NCI-H1436 (cell line): ENCODE measurements at regions not wholly inside any gene's neighbourhood (a gene's known extent, or its start where the extent isn't known, plus 50 kb on each side); places are given as distances from the start of the nearest gene placed in this dataset.
"Not testable (repeated sequence)": the region's sequence is repeated elsewhere in the genome, so short reads cannot be mapped to it uniquely, and the experiment has no call there.

Source experiments
- DNase-seq: peaks from one replicate; lab custom pipeline; 2025; lab: John Stamatoyannopoulos, UW

DNA sequence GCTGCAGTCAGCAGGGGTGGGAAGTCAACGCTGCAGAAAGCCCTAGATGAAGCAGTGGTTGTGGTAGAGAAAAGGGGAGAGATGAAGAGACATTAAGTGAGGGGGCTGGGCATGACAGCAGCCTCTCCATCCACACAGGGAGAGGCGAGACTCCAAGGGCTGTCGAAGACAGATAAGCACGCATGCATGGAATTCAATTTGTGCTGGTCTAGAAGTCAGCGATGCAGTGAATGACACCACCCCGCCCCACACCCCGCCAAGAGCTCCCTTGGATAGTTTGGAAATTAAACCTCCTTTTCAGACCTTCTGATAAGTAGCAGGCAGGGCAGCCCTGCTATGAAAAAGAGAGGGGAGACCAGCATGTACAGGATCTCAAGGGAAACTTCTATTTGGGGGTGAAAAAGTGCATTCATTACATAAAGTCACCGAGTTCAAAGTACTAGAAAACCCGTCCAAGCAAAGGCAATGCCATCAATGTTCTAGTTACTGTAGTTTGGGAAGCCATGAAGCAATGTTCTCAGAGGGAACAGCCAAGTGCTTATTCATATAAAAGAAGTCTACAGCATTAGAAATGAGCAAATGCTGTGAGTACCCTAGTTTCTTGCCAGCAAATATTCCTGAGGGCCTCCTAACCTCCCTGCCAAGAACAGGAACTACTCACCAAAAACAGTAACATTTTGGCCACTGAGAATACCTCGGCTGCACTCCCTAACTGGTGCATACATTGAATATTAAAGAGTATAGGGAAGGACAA is 152.3 kb upstream of the ANXA10 start:
- no peak for DNase-seq

DNA sequence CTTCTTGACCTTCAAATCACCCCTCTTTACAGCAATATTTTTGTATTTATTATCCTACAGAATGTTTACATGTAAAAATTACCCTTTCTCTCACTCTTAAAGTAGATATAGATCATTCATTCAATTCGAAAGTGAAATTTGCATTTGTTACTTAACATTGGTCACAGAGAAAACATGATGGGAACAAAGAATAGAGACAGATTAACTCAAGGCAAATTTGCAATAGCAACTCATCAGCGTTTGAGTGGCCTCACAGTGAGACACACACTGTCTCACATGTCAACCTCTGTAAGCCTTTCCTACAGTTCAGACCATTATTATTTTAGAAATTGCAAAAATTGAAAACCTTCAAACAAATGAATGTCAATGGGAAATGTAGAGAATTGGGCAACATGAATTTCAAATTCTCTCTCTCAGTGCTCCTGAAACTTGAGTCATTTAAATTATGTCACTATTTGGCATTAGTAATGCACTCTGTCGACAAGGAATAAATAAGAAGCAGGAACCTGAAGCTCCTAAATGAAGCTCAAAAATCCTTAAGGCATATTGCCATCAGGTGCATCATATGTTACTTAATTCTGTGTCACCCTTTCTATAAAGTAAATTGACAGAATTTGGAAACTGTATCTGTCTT is 148.3 kb upstream of the ANXA10 start:
- DNase-seq: no peak

DNA sequence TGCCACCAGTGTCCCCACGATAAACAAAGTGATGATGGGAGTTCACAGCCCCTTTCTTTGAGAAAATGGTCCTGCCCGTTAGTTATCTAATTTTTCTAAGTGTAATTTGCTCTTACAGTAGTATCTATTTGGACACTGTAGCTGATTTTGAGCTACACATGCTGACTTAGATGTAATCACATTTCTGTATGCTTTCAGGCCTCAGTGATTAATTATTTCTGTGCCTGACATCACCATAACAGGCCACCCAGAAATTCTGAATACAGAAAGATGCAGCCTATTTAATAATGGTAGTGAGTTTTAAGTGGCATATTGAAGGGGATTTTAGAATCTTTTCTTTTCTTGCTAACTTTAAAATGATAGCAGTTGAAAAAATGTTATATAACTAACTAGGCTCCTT is 147.6 kb upstream of the ANXA10 start:
- DNase-seq: no peak

DNA sequence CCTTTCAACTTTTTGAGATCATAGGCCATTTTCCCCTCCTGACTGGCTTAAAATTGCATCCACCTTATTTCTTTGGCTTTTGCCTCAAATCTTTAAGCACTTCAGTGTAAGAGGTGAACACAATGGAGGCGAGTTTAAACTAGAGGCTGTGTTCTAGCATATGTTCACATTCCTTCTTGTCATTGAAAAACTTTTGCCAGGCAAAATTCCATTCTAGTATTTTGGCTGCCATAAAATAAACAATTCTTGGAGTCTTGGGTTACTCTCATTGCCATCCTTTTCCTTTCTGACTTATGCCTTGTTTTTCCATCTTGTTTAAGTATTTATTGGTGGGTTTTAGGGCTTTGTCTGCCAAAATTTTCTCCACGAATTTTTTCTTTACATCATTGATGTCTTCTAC is 137.3 kb upstream of the ANXA10 start:
- no peak for DNase-seq

DNA sequence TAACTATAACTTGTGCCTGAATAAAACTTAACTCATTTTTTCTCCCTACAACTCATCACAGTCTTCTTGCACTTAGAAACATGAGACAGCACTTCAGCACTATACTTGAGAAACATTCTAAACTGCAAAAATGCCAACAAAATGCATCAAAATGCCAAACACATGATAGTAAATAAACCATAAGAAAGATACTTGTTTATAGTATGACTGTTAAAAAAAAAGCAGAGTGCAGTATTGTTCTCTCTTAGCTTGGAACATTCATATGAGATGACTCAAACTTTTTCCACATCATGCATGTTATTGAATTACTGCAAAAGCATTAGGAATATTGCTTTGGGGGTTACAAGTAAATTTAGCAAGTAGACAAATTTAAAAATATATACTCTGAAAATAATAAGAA is 135.7 kb upstream of the ANXA10 start:
- no peak for DNase-seq

DNA sequence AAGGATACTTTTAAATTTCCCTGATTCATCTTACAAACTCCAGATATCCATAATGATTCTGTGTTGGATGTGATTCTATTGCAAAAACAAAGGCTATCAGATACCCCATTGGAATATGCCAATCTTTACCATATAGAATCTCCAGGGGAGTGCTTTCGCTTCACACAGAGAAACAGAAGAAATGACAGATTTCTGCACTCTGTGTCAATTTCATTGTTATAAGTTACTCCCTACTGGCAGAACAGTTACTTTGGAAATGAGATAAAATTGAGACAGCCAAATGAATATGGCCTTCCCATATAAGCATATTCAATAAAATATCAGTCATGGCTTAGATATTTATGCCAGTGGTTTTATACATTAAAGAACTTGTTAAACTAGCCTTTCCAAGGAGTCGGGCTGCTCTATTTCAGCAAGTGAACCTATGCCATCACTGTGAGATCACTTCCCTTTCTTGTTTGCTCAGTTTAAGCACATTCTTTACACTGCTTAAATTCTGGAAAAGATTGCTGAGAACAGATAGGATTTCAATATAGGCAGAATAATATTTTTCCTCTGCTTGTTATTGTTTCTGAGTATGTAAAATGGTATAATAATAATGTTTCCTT is 127.5 kb upstream of the ANXA10 start:
- no peak for DNase-seq

DNA sequence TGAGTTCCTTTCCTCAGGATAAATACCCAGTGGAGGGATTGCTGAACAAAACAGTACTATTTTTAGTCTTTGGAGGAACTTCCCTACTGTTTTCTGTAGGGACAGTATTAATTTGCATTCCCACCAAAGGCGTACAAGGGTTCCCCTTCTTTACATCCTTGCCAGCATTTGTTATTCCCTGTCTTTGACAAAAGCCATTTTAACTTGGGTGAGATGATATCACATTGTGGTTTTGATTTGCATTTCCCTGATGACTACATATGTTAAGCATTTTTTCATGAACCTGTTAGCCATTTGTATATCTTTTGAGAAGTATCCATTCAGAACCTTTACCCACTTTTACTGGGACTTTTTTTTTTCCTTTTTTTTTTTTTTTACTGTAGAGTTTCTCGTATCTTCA is 126.2 kb upstream of the ANXA10 start:
- DNase-seq: no peak

DNA sequence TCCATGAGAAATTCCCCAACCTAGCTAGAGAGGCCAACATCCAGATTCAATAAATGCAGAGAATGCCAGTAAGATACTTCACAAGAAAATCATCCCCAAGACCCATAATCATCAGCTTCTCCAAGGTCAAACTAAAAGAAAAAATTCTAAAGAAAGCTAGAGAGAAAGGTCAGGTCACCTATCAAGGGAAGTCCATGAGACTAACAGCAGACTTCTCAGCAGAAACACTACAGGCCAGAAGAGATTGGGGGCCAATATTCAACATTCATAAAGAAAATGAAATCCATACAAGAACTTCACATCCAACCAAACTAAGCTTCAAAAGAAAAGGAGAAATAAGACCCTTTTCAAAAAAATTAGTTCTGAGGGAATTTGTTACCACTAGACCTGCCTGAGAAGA is 118.8 kb upstream of the ANXA10 start:
- no peak for DNase-seq

DNA sequence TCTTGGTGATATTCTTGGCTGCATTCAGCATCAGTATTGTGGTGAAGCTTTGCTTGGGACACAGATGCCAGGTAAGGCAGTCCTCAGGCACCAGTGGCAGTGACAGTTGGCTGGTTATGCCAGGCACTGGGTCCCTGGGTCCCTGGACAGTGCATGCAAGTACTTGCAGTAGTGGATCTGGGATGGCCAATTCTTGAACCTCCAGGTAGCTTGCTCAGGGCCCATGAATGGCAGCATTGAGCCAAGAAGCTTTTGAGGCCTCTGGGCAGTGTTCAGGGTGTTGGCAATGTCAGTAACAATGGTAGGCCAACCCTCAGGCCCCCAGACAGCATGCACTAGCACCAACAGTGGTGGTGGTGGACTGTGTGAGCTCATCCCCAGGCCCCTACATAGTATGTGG is 106.8 kb upstream of the ANXA10 start:
- DNase-seq: no peak

DNA sequence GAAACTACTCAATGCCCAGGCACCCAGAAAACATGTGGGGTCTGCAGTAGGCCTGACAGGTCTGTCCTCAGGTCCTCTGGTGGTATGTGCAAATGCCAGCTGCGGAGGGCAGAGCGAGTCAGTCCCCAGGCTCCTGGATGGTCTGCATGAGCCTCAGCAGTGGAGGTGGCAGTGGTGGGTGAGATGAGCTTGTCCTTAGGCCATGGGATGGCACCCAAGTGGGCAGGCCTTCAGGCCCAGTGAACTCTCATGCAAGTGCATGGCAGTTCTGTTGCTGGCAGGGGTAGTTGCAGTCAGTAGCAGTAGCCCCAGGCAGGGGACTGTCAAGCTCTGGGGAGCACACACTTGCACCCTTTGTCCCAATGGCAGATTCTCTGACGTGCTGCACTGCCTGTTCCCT is 106.3 kb upstream of the ANXA10 start:
- DNase-seq: no peak

DNA sequence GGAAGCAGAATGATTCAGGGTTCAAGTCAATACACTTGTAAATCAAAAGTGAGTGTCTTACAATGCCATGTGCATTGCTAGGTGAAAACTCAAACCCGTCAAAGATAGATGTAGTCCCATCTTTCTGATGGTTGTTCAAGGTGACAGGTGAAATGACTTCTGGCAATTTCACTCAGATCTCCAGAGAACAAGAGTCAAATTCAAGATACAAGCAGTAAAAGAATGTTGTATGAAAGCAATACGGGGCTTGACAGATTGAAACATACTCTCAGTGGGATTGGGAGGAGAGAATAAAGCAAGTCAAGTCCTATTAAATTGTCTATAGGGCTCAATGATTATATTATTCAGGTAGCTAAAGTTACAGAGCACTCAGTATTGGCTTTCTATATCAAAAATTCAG is 105.1 kb upstream of the ANXA10 start:
- no peak for DNase-seq

DNA sequence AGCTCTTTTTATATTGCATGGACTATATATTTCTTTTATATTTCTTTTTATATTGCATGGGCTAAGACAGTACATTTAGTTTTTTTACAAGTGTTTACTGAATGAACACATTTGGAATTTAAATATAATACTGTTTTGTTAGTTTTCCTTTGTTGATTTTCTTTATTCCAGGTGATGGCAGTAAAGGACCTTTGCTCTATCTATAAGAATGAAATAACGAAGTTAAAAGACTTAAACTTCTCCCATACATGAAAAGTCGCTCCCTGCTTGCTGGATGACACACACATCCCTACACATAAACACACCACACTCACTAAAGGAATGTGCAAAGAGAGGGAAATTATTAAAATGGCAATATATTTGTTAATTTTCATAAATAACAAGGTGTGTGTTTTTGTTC is 102.5 kb upstream of the ANXA10 start:
- no peak for DNase-seq

DNA sequence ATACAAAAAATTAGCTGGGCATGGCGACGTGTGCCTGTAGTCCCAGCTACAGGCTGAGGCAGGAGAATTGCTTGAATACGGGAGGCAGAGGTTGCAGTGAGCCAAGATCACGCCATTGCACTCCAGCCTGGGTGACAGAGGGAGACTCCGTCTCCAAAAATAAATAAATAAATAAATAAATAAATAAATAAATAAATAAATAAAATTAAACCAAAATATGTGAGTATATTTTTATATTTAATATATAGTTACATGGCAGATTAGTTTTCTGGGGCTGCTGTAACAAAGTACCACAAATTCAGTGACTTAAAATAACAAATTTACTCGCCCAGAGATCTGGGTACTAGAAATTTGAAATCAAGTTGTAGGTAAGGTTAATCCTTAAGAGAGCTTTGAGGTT is 84.2 kb upstream of the ANXA10 start:
- not testable (repeated sequence) for DNase-seq

DNA sequence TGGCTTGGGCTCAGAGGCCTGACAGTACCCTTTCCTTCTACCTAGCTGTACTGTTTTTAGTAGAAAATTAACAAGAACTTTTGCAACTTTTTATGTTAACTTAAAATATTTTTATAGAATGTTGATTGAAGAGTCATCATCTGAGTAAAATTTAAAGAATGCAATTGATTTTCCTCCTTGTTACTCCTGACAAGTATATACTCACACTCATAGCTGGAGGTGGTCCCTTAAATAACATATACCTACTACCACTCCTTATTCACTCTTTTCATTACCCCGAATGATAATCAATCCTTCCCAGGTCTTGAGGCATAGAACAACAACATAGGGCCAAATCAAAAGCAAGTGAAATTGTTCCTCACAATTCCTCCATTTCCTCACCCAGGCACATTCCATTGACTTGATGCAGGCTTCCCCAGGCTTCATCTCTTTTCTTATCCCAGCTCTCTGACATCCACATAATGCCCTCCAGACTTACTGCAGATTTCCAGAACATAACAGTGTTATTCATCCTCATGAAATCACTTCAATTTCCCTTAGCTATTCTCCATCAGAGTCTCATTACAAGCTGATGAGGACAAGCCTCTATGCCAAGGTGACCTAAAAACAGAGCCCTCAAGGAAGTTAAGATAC is 73.2 kb upstream of the ANXA10 start:
- no peak for DNase-seq

DNA sequence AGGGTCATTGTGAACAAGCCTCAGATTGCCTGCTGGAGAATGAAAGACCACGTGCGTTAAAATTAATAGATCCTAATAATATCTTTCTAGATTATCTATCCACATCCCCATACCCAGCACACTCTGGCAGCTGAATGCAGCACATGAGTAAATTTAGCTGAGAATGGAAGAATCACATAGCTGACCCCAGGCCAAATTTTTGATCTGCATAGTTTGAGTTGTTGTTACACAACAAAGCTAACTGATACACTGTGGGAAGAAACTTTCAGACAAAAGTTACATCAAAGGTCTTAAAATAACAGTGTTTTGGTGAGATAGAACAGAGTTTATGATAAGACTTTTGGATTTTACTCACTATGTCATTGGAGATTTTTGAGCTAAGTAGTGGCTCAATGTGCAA is 72.4 kb upstream of the ANXA10 start:
- DNase-seq: no peak

DNA sequence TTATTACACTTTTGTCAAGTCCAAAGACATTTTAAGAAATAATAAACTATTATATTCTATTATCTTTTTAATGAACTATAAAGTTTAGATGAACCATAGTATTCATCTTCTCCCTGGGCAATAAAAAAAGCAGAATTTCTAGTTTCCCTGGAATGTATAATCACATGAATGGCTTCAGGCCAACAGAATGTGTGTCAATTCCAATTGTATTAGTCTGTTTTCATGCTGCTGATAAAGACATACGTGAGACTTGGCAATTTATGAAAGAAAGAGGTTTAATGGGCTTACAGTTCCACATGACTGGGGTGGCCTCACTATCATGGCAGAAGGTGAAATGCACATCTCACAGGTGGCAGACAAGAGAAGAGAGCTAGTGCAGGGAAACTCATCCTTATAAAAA is 70.7 kb upstream of the ANXA10 start:
- DNase-seq: no peak

DNA sequence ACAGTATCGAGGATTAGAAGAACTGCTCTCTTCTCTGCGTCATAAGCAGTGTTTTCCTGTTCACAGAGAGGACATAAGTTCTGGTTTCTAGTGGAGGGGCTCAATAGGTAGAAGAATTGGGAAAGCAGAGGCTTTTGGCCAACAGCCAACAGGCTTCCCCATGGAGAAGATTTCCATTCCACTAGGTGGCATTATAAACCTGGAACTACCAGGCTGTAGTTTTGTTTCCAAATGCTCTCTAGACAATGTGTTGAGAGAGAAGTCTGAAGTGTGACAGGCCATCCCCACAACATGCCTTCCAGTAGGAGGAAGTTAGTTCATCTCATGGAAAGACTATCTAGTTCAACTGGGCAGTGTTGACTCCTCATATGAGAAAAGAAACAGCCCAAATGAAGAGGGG is 63.8 kb upstream of the ANXA10 start:
- no peak for DNase-seq

DNA sequence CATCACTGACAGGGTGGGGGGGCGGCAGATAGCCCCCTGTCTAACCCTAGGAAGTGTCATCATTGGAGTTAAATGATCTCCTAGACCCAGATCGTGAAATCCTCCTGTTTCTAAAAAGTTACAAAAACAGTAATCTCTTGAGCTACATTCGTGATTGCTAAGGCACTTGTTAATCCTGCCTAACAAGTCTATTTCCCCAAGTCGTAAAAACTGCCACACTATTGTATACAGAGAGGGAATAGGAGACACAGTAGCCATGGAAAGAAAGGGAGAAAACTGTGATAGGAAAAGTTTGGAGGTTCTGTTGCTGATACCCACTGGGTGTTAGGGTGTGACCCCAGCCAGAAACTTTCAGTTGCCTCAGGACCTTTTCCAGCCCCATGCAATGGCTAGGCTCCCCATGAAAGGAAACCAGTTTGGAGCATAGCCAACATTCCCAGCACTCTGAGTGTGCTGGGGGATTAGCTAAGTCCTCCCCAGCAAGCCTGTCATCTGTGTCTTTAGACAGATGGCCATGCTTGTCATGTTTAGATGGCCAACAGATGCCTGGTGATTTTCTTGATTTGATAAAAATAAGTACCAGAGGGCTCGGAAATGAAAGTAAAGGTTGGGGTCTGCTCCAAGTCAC is 63.3 kb upstream of the ANXA10 start:
- DNase-seq: no peak

DNA sequence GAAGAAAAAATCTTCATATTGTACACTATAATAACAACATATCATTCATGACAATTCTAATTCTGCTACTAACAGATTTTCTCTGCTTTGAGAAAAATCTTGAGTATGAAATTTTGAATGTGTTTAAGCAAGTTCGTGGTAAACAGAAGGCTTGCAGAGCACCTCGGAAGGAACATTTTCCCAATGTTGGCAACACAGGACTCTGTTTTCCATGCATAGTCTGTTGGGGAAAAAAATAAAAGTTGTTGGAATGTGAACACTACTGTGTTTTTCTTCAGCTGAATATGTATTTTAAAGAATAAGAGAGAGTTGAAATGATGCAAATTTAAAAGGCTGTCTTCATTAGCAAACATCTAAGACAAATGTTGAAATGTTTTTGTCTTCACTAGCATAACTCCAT is 54.7 kb upstream of the ANXA10 start:
- no peak for DNase-seq

DNA sequence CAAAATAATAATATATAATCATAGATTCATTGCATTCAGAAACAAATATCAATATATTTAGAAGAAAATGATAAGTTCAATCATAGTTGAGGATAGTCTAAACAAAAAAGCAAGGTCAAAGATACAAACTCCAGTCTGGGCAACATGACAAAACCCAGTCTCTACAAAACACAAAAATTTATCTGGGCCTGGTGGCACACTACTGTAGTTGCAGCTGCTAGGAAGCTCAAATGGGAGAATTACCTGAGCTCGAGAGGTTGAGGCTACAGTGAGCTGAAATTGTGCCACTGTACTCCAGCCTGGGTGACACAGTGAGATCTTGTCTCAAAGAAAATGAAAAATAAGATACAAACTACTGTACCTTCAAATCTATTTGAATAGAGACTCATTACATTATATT is 52.7 kb upstream of the ANXA10 start:
- DNase-seq: no peak
